GM19372 (cell line): ENCODE measurements at regions not wholly inside any gene's neighbourhood (a gene's known extent, or its start where the extent isn't known, plus 50 kb on each side); places are given as distances from the start of the nearest gene placed in this dataset.

Experiments used
- ATAC-seq: cut with Tn5 transposase; IDR thresholded peaks from one replicate; pipeline ENCODE4 v1.9.1; 2021; ENCODE audit warnings: mild to moderate bottlenecking, low read depth, moderate library complexity; ENCODE audit not compliant: unreplicated experiment

GRCh38 chr6:132972254-132972653 is 157.9 kb downstream of the RPS12 start:
- no peak for ATAC-seq

DNA sequence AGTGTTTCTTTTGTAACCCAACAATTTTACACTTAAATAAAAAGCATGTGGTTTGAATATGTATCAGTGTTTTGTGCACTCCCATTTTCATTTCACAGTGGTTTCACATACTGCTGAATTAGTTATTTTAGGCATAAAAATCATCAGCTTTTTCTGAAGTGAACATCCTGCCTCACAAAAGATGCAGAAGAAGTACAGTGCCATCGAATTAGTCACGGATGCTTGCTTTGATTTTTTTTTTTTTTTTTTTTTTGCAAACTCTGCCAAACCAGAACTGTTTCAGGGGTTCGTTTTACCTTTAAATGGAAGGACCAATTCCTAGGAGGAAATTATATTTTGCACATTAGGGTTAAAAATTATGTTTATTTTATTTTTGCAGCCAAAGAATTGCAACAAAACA is 158.6 kb downstream of the RPS12 start:
- no peak for ATAC-seq

DNA sequence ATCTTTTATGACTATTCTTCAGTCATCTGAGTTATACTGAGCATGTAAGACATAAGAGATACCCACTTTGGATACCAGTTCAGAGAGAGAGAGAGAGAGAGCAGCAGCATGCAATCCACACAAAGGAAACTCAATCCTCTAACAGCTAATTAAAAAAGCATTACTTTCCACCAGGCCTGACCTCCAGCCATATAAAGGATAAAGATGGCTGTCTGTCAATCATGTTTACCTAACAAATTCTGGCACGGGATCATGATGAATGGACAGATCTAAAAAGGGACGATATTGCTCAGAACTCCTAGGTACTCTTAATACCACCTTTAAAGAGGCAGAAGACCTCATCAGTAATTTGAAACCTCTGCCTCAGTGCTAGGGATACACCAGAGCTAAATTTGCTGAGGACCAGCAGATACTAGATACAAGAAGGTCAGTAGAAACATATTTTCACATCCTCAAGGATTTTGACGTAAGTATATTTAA is 159.2 kb downstream of the RPS12 start:
- no peak for ATAC-seq

DNA sequence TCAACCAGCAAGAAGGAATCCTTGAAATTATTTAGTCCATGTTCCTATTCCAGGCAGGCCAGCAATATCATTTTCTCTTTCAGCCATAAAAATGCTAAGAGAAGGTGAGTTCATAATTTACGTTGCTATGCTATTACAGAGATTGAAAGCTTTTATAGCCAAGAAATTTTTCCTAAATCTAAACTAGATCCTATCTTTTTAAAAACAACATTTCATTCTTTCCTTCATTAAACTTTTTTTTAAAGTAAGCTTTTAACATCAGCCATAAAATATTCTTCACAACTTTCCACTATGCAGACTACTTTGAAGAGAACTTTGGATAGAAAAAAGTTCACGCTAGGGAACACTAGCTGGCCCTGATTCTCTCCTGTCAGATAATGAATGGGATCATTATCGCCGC is 159.8 kb downstream of the RPS12 start:
- no peak for ATAC-seq

GRCh38 chr6:132977413-132977812 is 163.0 kb downstream of the RPS12 start:
- no peak for ATAC-seq

DNA sequence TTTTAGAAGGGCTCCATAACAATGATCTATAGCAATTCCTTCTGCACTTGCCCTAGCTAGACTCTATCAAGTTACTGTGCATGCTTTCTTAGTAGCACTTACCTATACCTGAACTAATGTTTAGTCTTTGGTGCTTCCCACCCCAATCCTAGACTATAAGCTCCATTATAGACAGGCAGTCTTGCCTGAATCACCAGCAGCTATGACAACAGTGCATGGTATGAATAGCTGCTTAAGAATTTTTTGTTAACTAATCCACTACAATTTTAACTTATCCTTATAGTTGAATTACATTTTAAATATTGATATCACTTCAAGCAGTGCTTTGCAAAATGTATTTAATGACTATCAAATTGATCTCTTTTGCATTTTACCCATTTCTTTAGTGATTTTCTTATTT is 164.3 kb downstream of the RPS12 start:
- no peak for ATAC-seq

GRCh38 chr6:132993738-132994137 is 179.4 kb downstream of the RPS12 start:
- no peak for ATAC-seq

GRCh38 chr6:132995009-132995408 is 180.6 kb downstream of the RPS12 start:
- no peak for ATAC-seq

DNA sequence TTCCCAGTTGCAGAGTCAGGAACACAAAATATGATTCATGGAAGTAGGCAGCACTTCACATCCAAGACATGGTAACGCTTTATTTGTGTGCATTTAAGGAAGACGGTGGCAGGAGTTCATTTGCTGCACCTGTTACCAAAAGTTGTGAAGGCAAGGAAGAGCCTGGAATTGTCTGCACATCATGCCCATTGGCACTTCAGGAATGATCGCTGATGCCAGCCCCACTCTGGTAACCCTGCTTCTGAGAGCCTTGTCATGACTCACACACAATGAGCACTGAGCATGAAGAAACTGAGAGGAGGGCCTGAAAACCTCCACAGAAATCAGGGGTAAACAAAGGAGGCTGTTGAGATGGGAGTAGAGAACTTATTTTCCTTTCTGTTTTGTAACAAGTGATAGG is 181.1 kb downstream of the RPS12 start:
- no peak for ATAC-seq

DNA sequence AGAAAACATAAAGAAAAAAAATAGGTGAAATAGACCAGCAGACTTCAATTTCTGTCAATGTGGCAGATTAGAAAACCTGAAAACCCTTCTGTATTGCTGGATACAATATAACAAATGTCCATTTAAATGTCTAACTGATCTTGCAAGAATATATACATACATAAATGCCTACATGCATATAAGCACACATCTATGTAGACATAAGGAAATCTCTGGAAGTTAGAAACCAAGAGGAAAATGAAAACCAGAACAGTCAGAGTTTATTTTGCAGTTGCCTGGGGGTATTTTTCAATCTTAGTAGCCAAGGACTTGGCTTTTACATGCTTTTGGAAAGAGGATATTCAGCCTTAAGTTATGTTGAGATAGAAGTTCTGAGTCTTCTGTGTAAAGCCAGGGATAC is 184.0 kb downstream of the RPS12 start:
- no peak for ATAC-seq

- ATAC-seq, result no peak
Measured at GRCh38 chr6:133001040-133001565, 186.7 kb downstream of the RPS12 start.

- ATAC-seq, result no peak
Measured at GRCh38 chr6:133004304-133004884, 190.0 kb downstream of the RPS12 start.

DNA sequence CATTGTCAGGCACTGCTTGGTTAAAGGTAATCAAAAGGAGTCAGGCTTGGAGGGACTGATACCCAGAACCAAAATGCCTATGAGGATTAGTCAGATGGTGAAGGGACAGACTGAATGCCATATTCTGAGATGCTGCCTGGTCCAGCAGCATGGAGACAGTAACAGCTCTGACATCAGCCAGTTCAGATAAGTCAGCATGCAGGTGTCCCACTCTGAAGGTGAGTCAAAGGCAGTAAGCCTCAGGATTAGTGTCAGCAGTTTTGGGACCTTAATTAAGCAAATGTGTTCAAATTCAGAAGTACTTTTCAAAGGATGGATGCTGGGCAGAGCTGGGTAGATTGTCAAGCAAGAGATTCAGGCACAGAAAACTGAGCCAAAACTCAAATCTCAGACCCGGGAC is 198.4 kb downstream of the RPS12 start:
- ATAC-seq, result no peak

DNA sequence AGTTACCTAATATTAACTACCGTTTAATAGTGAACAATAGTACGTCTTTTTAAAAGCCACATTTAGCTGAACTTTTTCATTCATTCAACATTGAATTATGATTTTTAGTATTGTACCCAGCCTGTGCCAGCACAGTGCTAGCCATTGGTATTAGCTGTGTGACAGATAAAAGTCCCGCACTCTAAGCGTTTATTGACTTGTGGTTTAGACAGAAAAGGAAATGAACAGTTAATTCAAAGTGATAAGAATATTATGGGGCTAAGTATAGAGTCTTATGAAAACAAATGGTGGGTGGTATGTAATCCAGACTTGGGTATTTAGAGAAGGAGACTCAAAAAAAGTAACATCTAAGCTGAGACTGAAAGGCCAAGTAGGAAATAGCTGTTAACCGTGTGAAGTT is 202.3 kb downstream of the RPS12 start:
- no peak for ATAC-seq

- no peak for ATAC-seq
Measured at GRCh38 chr6:133017581-133017980, 203.2 kb downstream of the RPS12 start.

DNA sequence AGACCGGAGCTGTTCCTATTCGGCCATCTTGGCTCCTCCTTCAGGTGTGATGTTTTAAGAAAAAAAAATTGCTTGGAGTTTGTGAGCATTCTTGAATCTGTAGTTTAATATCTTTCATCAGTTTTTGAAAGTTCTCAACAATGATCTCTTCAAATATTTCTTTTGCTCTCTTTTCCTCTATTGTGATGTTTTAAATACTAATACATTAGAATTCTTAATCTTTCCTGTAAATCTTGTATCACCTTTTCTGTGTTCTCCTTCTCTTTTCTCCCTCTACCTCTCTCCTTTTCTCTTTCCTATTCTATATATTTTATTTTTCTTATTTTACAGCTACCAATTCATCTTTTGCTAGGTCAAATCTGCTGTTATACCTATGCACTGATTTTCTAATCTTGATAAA is 212.3 kb downstream of the RPS12 start:
- no peak for ATAC-seq

DNA sequence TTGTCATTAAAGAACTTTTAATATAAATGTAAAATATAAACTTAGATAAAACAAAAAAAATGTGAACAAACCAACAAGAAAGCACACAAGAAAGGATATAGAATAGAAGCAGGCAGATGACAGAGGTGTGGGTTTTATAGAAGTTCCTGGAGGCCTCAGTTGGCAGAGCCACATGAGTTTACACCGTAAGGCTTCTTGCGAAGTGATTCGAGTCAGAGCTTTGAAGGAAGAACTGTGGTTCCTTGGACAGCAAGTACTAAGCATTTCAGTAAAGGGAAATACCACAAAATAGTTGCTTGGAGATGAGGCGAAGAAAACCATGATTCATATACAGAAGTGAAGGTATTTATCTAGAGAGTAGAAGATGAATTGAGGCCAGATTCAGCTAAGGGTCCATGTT is 207.9 kb upstream of the EYA4 start:
- ATAC-seq, result no peak

GRCh38 chr6:133034509-133035206 is 206.5 kb upstream of the EYA4 start:
- no peak for ATAC-seq

DNA sequence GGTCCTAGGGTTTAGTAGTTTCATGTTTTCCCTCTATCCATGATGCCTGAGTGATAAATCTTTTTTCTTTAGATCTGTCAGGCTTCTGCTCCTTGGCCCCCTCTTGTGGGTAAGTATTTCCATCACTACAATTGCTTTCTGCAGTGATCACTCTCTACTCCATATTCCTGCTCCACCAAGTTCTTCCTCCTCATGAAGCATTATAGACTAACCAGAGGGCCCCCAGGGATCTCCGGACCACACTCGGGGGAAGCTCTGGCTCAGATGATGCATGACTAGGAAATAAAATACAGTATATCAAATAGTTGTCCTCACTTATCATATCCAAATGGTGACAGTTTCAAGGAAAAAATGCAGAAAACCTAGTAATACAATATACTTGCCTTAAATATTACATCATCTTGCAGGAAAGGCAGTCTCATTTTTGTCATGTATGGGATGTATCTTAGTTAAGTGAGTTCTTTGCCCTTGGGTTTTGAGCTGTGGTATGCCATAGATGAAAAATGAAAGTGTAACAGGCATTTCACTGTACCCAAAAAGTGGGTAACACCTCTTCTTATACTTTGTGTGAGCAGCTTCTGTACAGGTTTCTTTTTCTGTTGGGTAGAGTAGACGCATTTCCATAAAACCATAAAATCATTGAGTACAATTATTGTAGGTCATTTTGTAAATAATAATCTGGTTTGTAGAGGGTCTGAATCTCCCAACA is 200.9 kb upstream of the EYA4 start:
- ATAC-seq, result no peak

DNA sequence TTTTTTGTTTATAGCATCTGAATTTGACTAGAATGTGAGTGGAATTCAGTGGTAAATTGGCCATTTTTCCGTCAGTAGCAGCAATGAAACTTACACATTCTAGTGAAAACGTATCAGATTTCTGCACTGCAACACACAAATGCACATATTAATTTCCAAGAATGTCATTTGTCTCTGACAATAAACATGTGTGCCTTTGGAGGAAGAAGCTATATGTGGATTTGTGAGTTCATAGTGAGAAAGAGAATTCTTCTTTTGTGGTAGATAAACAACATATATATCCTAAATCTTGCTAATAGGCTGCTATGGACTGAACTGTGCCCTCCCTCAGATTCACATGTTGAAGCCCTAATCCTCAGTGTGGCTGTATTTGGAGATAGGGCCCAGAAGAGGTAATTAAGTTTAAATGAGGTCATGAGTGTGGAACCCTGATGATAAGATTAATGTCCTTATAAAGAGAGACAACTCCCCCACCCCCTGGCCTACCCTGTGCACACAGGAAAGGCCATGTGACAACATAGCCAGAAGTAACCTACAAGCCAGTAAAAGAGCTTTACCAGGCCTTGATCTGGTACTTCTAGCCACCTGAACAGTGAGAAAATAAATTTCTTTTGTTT is 200.2 kb upstream of the EYA4 start:
- no peak for ATAC-seq

- no peak for ATAC-seq
Measured at GRCh38 chr6:133042550-133043120, 198.5 kb upstream of the EYA4 start.
